Osteoblast (primary cell): ENCODE measurements at regions not wholly inside any gene's neighbourhood (a gene's known extent, or its start where the extent isn't known, plus 50 kb on each side); places are given as distances from the start of the nearest gene placed in this dataset.
A peak's percentile ranks its signal among the peaks of the same experiment; 100 is the strongest.

Experiments used
- DNase-seq: peaks from one replicate; pipeline ENCODE4 v3.0.0; 2011; ENCODE audit warnings: low spot score, mixed read lengths; ENCODE audit not compliant: insufficient read length; ENCODE audit errors: missing footprints
- H2AFZ ChIP-seq: 2 replicates; pipeline ENCODE4 v1.6.0; 2011; ENCODE audit warnings: mild to moderate bottlenecking, low read length
- H3K27ac ChIP-seq: 2 replicates; pipeline ENCODE4 v1.5.1; 2011; ENCODE audit warnings: mild to moderate bottlenecking, low read depth, low read length, moderate library complexity
- H3K27me3 ChIP-seq: 2 replicates; pipeline ENCODE4 v1.6.0; 2012; ENCODE audit warnings: mild to moderate bottlenecking, control low read depth, inconsistent platforms, low read length, moderate library complexity; ENCODE audit not compliant: insufficient read depth
- H3K36me3 ChIP-seq: 2 replicates; pipeline ENCODE4 v1.5.1; 2011; ENCODE audit warnings: mild to moderate bottlenecking, low read length, control low read depth, moderate library complexity; ENCODE audit not compliant: insufficient read depth
- H3K4me1 ChIP-seq: 2 replicates; pipeline ENCODE4 v1.5.1; 2011; ENCODE audit warnings: mild to moderate bottlenecking, low read length, control low read depth, moderate library complexity; ENCODE audit not compliant: insufficient read depth
- H3K4me2 ChIP-seq: 2 replicates; pipeline ENCODE4 v1.6.0; 2011; ENCODE audit warnings: mild to moderate bottlenecking, low read length; ENCODE audit not compliant: insufficient read depth
- H3K4me3 ChIP-seq: fragments of 200-600 bp; sonication (generic); 3 replicates; pipeline ENCODE4 v1.5.1; 2012; ENCODE audit warnings: mild to moderate bottlenecking, low read length, inconsistent platforms; ENCODE audit not compliant: insufficient read depth
- H3K79me2 ChIP-seq: 2 replicates; pipeline ENCODE4 v1.6.0; 2012; ENCODE audit warnings: mild to moderate bottlenecking, low read length, control low read depth, inconsistent platforms; ENCODE audit not compliant: insufficient read depth
- H3K9me3 ChIP-seq: 2 replicates; pipeline ENCODE4 v1.5.1; 2011; ENCODE audit warnings: low read depth, low read length, control low read depth
- H4K20me1 ChIP-seq: 2 replicates; pipeline ENCODE4 v1.6.0; 2012; ENCODE audit warnings: mild to moderate bottlenecking, low read length, control low read depth; ENCODE audit not compliant: insufficient read depth
- TF ChIP-seq, protein P1 (sequence below): IDR thresholded peaks from 2 replicates; pipeline ENCODE4 v1.5.1; 2011; ENCODE audit warnings: mild to moderate bottlenecking, low read depth, low read length, moderate library complexity; ENCODE audit errors: extremely low read depth

DNA sequence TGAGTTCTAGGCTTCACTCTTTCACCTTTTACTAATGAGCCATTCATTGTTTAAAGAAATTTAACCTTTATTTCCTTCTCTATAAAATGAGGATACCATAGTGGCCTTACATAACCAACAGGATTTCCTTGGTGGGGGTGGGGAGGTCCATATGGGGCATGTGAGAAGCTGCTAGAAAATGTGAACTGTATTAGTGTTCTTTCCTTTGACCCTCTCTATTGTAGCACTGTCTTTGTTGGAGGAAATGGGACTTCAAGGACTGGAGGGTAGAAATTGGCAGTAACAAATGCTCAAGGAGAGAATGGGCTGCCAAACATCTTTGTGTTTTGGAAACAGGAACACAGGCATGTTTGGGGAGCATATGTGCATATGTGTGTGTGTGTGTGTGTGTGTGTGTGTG is 468.7 kb upstream of the ZEB2 start:
- H3K4me3 ChIP-seq = no peak overlapping the region
- H2AFZ ChIP-seq = no peak overlapping the region
- no peak overlapping the region for H3K27ac ChIP-seq
- no peaks in the 10 kb centered on the region for H3K27me3 ChIP-seq
- no peak overlapping the region for H3K4me2 ChIP-seq
- no peak for DNase-seq
- H4K20me1 ChIP-seq = no peaks in the 10 kb centered on the region
- H3K36me3 ChIP-seq = no peaks in the 10 kb centered on the region
- H3K79me2 ChIP-seq = no peaks in the 10 kb centered on the region
- TF ChIP-seq, protein P1, sequence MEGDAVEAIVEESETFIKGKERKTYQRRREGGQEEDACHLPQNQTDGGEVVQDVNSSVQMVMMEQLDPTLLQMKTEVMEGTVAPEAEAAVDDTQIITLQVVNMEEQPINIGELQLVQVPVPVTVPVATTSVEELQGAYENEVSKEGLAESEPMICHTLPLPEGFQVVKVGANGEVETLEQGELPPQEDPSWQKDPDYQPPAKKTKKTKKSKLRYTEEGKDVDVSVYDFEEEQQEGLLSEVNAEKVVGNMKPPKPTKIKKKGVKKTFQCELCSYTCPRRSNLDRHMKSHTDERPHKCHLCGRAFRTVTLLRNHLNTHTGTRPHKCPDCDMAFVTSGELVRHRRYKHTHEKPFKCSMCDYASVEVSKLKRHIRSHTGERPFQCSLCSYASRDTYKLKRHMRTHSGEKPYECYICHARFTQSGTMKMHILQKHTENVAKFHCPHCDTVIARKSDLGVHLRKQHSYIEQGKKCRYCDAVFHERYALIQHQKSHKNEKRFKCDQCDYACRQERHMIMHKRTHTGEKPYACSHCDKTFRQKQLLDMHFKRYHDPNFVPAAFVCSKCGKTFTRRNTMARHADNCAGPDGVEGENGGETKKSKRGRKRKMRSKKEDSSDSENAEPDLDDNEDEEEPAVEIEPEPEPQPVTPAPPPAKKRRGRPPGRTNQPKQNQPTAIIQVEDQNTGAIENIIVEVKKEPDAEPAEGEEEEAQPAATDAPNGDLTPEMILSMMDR = no peak
- H3K4me1 ChIP-seq = no peaks in the 10 kb centered on the region
- H3K9me3 ChIP-seq = no peaks in the 10 kb centered on the region

DNA sequence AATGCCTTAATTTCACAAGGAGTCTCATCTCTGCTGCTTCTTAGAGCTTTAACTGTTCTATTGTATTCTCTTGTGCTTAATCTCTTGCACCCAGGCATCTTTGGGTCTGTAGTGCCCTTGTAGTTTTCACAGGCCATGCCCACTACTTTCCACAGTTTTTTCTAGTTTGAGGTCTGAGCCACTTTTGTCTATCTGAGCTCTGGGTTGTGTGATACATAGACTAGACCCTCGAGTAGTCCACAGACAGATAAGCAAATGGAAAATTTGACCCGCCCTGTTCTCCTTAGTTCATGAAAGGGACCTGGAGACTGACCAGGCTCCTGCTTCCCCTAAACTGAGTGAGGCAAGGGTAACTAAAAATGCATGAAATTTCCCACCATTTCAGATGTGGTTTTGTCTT is 466.8 kb upstream of the ZEB2 start:
- TF ChIP-seq, protein P1 = no peak
- Histone ChIP-seq H3K79me2 (no peaks in the 10 kb centered on the region), H3K4me3 (no peak overlapping the region), H2AFZ (no peak overlapping the region), H3K4me1 (no peaks in the 10 kb centered on the region), H3K4me2 (no peak overlapping the region), H3K9me3 (no peaks in the 10 kb centered on the region), H3K27me3 (no peaks in the 10 kb centered on the region), H3K27ac (no peak overlapping the region), H4K20me1 (no peaks in the 10 kb centered on the region), H3K36me3 (no peaks in the 10 kb centered on the region)
- DNase-seq = no peak

DNA sequence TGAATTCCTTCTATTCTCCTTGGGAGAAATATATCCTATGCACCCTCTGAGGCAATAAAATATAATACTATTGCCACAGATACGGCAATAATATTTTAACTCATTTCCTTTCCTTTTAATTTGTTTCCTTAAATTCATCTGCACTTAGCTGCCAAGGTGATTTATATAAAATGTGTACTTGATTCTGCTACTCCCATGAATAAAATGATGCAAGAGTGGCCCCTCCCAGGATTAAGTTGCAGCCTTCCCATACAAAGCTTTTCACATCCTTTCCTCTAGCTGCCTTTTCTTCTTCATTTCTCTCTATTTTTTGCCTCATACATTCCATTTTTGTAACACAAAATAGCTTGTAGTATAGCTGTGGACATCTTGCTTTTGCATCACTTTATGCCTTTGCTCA is 464.1 kb upstream of the ZEB2 start:
- Histone ChIP-seq H4K20me1 (no peaks in the 10 kb centered on the region), H2AFZ (peak overlapping the region; percentile 20), H3K4me2 (no peak overlapping the region), H3K9me3 (no peaks in the 10 kb centered on the region), H3K27me3 (no peaks in the 10 kb centered on the region), H3K27ac (no peak overlapping the region), H3K36me3 (no peaks in the 10 kb centered on the region), H3K79me2 (no peaks in the 10 kb centered on the region), H3K4me1 (no peaks in the 10 kb centered on the region), H3K4me3 (no peak overlapping the region)
- DNase-seq = no peak
- TF ChIP-seq, protein P1 = no peak

DNA sequence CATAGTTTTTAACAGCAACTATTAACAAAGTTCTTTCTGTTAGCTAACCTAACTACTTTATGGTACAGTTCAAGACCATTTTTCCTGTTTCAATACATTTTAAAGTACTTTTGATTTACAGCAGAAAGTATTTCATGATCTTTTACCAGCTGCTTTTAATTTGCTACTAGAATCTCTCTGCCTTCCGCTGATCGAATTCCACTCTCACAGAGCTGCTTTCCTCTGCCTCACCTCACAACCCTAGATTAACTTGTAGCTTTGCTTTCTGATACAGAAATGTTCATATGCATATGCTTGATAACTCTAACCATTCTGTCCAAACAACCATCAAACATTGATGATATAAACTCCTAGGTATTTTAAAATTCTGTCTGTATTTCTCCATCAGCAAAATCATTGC is 463.2 kb upstream of the ZEB2 start:
- H3K36me3 ChIP-seq = no peaks in the 10 kb centered on the region
- no peak overlapping the region for H3K4me3 ChIP-seq
- H3K9me3 ChIP-seq = no peaks in the 10 kb centered on the region
- H2AFZ ChIP-seq = no peak overlapping the region
- no peak overlapping the region for H3K4me2 ChIP-seq
- TF ChIP-seq, protein P1 = no peak
- H3K79me2 ChIP-seq = no peaks in the 10 kb centered on the region
- H4K20me1 ChIP-seq = no peaks in the 10 kb centered on the region
- no peak overlapping the region for H3K27ac ChIP-seq
- no peak for DNase-seq
- H3K27me3 ChIP-seq = no peaks in the 10 kb centered on the region
- no peaks in the 10 kb centered on the region for H3K4me1 ChIP-seq
